SK-N-MC (cell line): ENCODE measurements at regions not wholly inside any gene's neighbourhood (a gene's known extent, or its start where the extent isn't known, plus 50 kb on each side); places are given as distances from the start of the nearest gene placed in this dataset.
"Not testable (repeated sequence)": the region's sequence is repeated elsewhere in the genome, so short reads cannot be mapped to it uniquely, and the experiment has no call there.

Experiments used
- DNase-seq: peaks from one replicate; pipeline ENCODE4 v3.0.0-alpha.2; 2011; ENCODE audit warnings: low read depth, low spot score
- H3K27ac ChIP-seq: fragments of 200-600 bp; sonication (generic); 2 replicates; pipeline ENCODE4 v1.5.1; 2016; ENCODE audit warnings: mixed run types
- H3K36me3 ChIP-seq: fragments of 200-600 bp; sonication (generic); 2 replicates; pipeline ENCODE4 v1.6.1; 2017; ENCODE audit warnings: antibody characterized with exemption, low read length, mixed read lengths; ENCODE audit not compliant: insufficient read depth
- H3K4me3 ChIP-seq: fragments of 200-600 bp; sonication (generic); 2 replicates; pipeline ENCODE4 v1.5.1; 2016
- H3K9ac ChIP-seq: fragments of 200-600 bp; sonication (generic); 2 replicates; pipeline ENCODE4 v1.8.0; 2017; ENCODE audit warnings: mixed run types, mixed read lengths; ENCODE audit not compliant: insufficient read length
- H3K9me3 ChIP-seq: fragments of 200-600 bp; sonication (generic); 2 replicates; pipeline ENCODE4 v1.6.1; 2017; ENCODE audit warnings: low read depth, mild to moderate bottlenecking, antibody characterized with exemption, low read length, moderate library complexity, mixed read lengths
- POLR2AphosphoS5 ChIP-seq: IDR thresholded peaks from 2 replicates; pipeline ENCODE4 v1.6.1; 2012; ENCODE audit warnings: mild to moderate bottlenecking, low read depth, low read length, borderline replicate concordance

GRCh38 chr7:55702831-55703230, 130.5 kb upstream of the VOPP1 start:
- DNase-seq, result peak; percentile 40
- Histone ChIP-seq H3K36me3 (peaks cover 17% of the 10 kb centered on the region; the same call in 1 of the 2 replicates), H3K27ac (peak overlapping the region; percentile 94), H3K4me3 (peak overlapping the region; percentile 38; the same call in 1 of the 2 replicates)
- peak; percentile 18; the same call in 1 of the 2 replicates for TF ChIP-seq POLR2AphosphoS5
- H3K9me3 ChIP-seq, H3K9ac ChIP-seq: not testable (repeated sequence)

- not testable (repeated sequence) for H3K4me3 ChIP-seq, H3K9me3 ChIP-seq, DNase-seq, H3K27ac ChIP-seq, H3K9ac ChIP-seq
- peaks cover 20% of the 10 kb centered on the region; the same call in 1 of the 2 replicates for H3K36me3 ChIP-seq
Measured at GRCh38 chr7:55699450-55699842, 127.1 kb upstream of the VOPP1 start.

GRCh38 chr7:55698607-55699449, 126.5 kb upstream of the VOPP1 start:
- not testable (repeated sequence) for H3K27ac ChIP-seq

GRCh38 chr7:55695893-55696701, 123.8 kb upstream of the VOPP1 start:
- Histone ChIP-seq H3K4me3 (peak overlapping the region; percentile 25; the same call in 1 of the 2 replicates), H3K36me3 (peaks cover 15% of the 10 kb centered on the region; the same call in 1 of the 2 replicates), H3K27ac (peak overlapping the region; percentile 86)
- not testable (repeated sequence) for H3K9ac ChIP-seq, H3K9me3 ChIP-seq
- DNase-seq, result peak; percentile 14

More at GRCh38 chr7:55698607-55699449, 126.5 kb upstream of the VOPP1 start:
- not testable (repeated sequence) for H3K4me3 ChIP-seq, DNase-seq, H3K9me3 ChIP-seq, H3K9ac ChIP-seq
- H3K36me3 ChIP-seq, result peaks cover 20% of the 10 kb centered on the region; the same call in 1 of the 2 replicates

GRCh38 chr7:55694484-55694883, 122.2 kb upstream of the VOPP1 start:
- not testable (repeated sequence) for H3K9ac ChIP-seq, H3K27ac ChIP-seq, H3K4me3 ChIP-seq, H3K9me3 ChIP-seq, DNase-seq
- peaks cover 10% of the 10 kb centered on the region; the same call in 1 of the 2 replicates for H3K36me3 ChIP-seq

GRCh38 chr7:55688684-55689681, 116.7 kb upstream of the VOPP1 start:
- H3K27ac ChIP-seq, result peak overlapping the region; percentile 9; the same call in 1 of the 2 replicates
- not testable (repeated sequence) for H3K36me3 ChIP-seq, DNase-seq, H3K9me3 ChIP-seq, H3K9ac ChIP-seq, H3K4me3 ChIP-seq

- H3K36me3 ChIP-seq, result not testable (repeated sequence)
Measured at GRCh38 chr7:55688261-55688660, 116.0 kb upstream of the VOPP1 start.

GRCh38 chr7:55687252-55687651, 115.0 kb upstream of the VOPP1 start:
- H3K36me3 ChIP-seq, H3K4me3 ChIP-seq, DNase-seq, H3K27ac ChIP-seq, H3K9ac ChIP-seq, H3K9me3 ChIP-seq: not testable (repeated sequence)

More at GRCh38 chr7:55688261-55688660, 116.0 kb upstream of the VOPP1 start:
- not testable (repeated sequence) for DNase-seq, H3K9me3 ChIP-seq, H3K27ac ChIP-seq, H3K4me3 ChIP-seq, H3K9ac ChIP-seq

- H3K9me3 ChIP-seq, H3K4me3 ChIP-seq, H3K36me3 ChIP-seq, H3K27ac ChIP-seq, DNase-seq, H3K9ac ChIP-seq: not testable (repeated sequence)
Measured at GRCh38 chr7:55686771-55687170, 114.5 kb upstream of the VOPP1 start.

GRCh38 chr7:55683501-55683900, 111.2 kb upstream of the VOPP1 start:
- not testable (repeated sequence) for H3K9me3 ChIP-seq, H3K9ac ChIP-seq, H3K36me3 ChIP-seq, H3K27ac ChIP-seq, H3K4me3 ChIP-seq, DNase-seq

GRCh38 chr7:55675589-55675988, 103.3 kb upstream of the VOPP1 start:
- H3K36me3 ChIP-seq, H3K4me3 ChIP-seq, DNase-seq, H3K9ac ChIP-seq, H3K9me3 ChIP-seq, H3K27ac ChIP-seq: not testable (repeated sequence)

- H3K27ac ChIP-seq, result 0 out of 2 replicates have a peak overlapping the region, but pooled peaks have one; percentile 46
- not testable (repeated sequence) for H3K36me3 ChIP-seq, DNase-seq, H3K9me3 ChIP-seq, H3K9ac ChIP-seq, H3K4me3 ChIP-seq
Measured at GRCh38 chr7:55673525-55673924, 101.2 kb upstream of the VOPP1 start.

- not testable (repeated sequence) for H3K27ac ChIP-seq, H3K36me3 ChIP-seq, DNase-seq, H3K4me3 ChIP-seq, H3K9ac ChIP-seq, H3K9me3 ChIP-seq
Measured at GRCh38 chr7:55672084-55672483, 99.8 kb upstream of the VOPP1 start.
